ENCODE measurements at regions not wholly inside any gene's neighbourhood (a gene's known extent, or its start where the extent isn't known, plus 50 kb on each side); places are given as distances from the start of the nearest gene placed in this dataset.

DNA sequence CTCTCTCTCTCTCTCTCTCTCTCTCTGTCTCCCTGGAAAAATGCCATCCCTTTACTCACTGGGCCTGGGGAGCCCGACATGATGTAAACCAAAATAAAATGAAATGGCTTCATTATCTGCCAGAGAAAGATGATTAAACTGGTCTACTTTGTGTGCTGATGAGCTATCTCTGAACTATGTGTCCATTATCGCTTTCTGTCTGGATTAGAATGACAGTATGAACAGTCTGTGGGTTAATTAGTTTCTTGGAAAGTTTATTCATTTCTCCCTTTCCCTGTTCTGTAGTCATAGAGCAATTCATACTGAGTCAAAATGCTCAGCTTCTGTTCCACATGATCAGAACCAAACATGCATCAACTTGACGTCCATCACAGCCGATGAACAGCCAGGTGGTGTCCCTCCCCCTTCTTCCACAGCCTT, 72.4 kb upstream of the KCND3 start:
- SMC1A ChIA-PET (ENCODE audit: uncharacterized antibody, unreplicated experiment), result interaction anchor here (0.7 kb wide), 1 partner anchor 1939 kb away, joined by 3 read pairs; no protein-coding TSS in a partner anchor
- no TSS peak for BruUV-seq (replicated peaks)
- POLR2A ChIA-PET, result no interaction called here
- CTCF ChIA-PET, result no interaction called here
- Histone ChIP-seq H3K27me3 (replicated peaks in 1 of 2; ENCODE audit: control insufficient read depth in 2 of 2, insufficient read depth in 2 of 2, low read length in 1 of 2) (peaks cover 0 to 1% of the 10 kb centered on the region in 2 experiments; a peak in 2 of 4 replicates), H3K4me2 (ENCODE audit: control insufficient read depth, insufficient read depth) (no peak overlapping the region), H3K27ac (ENCODE audit: control insufficient read depth, insufficient read depth) (no peak overlapping the region), H3K9me3 (replicated peaks; ENCODE audit: control insufficient read depth, insufficient read depth, low read length) (no peaks in the 10 kb centered on the region; the same call in 2 of the 3 replicates), H3K79me2 (ENCODE audit: control insufficient read depth, insufficient read depth, low read length) (no peaks in the 10 kb centered on the region), H3K36me3 (ENCODE audit: control insufficient read depth in 2 of 2, insufficient read depth in 2 of 2, low read length in 1 of 2) (no peaks in the 10 kb centered on the region), H4K20me1 (ENCODE audit: control insufficient read depth, insufficient read depth) (no peaks in the 10 kb centered on the region), H3K9ac (ENCODE audit: control insufficient read depth, insufficient read depth, low read length) (no peak overlapping the region), H3K4me3 (no peak overlapping the region), H2AFZ (ENCODE audit: control insufficient read depth, low read depth, low read length) (no peak overlapping the region), H3K4me1 (ENCODE audit: control insufficient read depth, insufficient read depth, low read length) (no peaks in the 10 kb centered on the region; the same call in 1 of the 2 replicates)
- TF ChIP-seq YY1 (IDR thresholded peaks at IDR 0.05; ENCODE audit: low read depth, low read length) (no peak), EP300 (IDR thresholded peaks at IDR 0.05; ENCODE audit: borderline replicate concordance in 1 of 2, control insufficient read depth in 1 of 2, low read depth in 2 of 2, low read length in 2 of 2) (peak in 1 of 2 experiments; percentile 40; a peak in 1 of 4 replicates), BCL11A (IDR thresholded peaks at IDR 0.05; ENCODE audit: low read depth, low read length) (peak; percentile 55; the same call in 1 of the 2 replicates), MTA2 (IDR thresholded peaks at IDR 0.05; ENCODE audit: low read depth) (peak; percentile 70), POU2F2 (IDR thresholded peaks at IDR 0.05; ENCODE audit: borderline replicate concordance, low read depth, low read length) (no peak), RAD21 (IDR thresholded peaks at IDR 0.05; ENCODE audit: insufficient read depth, low read depth, low read length) (no peak)
- TF ChIP-seq, protein P1, sequence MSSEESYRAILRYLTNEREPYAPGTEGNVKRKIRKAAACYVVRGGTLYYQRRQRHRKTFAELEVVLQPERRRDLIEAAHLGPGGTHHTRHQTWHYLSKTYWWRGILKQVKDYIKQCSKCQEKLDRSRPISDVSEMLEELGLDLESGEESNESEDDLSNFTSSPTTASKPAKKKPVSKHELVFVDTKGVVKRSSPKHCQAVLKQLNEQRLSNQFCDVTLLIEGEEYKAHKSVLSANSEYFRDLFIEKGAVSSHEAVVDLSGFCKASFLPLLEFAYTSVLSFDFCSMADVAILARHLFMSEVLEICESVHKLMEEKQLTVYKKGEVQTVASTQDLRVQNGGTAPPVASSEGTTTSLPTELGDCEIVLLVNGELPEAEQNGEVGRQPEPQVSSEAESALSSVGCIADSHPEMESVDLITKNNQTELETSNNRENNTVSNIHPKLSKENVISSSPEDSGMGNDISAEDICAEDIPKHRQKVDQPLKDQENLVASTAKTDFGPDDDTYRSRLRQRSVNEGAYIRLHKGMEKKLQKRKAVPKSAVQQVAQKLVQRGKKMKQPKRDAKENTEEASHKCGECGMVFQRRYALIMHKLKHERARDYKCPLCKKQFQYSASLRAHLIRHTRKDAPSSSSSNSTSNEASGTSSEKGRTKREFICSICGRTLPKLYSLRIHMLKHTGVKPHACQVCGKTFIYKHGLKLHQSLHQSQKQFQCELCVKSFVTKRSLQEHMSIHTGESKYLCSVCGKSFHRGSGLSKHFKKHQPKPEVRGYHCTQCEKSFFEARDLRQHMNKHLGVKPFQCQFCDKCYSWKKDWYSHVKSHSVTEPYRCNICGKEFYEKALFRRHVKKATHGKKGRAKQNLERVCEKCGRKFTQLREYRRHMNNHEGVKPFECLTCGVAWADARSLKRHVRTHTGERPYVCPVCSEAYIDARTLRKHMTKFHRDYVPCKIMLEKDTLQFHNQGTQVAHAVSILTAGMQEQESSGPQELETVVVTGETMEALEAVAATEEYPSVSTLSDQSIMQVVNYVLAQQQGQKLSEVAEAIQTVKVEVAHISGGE (CRISPR knock-in tag; IDR thresholded peaks at IDR 0.05), result no peak
- RAD21 ChIA-PET (ENCODE audit: unreplicated experiment), result no interaction called here
- intact Hi-C loops (cut with micrococcal nuclease; ENCODE audit: unreplicated experiment) (no loop called here), in situ Hi-C loops (cut with MboI) (no loop called here)
- FAIRE-seq (no peak), ATAC-seq (peak; percentile 66), DNase-seq (ENCODE audit: low read depth, low spot score) (no peak)
- 2% methylated on average over 4 of the region's 4 CpGs for WGBS (ENCODE audit: insufficient coverage, insufficient replicate concordance, low lambda C conversion rate, missing lambda C conversion rate)

Measured in GM12878 (cell line).